Astrocyte (in vitro differentiated cells and primary cell): ENCODE measurements at regions not wholly inside any gene's neighbourhood (a gene's known extent, or its start where the extent isn't known, plus 50 kb on each side); places are given as distances from the start of the nearest gene placed in this dataset.

Source experiments
- DNase-seq: peaks from one replicate; pipeline ENCODE4 v3.0.0-alpha.2; 2010; ENCODE audit warnings: low read depth
- FAIRE-seq: peaks from 2 replicates; lab custom pipeline; 2011; peaks lifted over from hg19 to GRCh38; lab: Jason Lieb, UNC
- H2AFZ ChIP-seq: 2 replicates; pipeline ENCODE4 v1.6.0; 2012; ENCODE audit warnings: low read depth, low read length, inconsistent platforms
- H3K27ac ChIP-seq: 2 replicates; pipeline ENCODE4 v1.5.1; 2011; ENCODE audit warnings: low read depth, low read length, inconsistent platforms
- H3K27me3 ChIP-seq: 2 replicates; pipeline ENCODE4 v1.6.0; 2011; ENCODE audit warnings: low read length, inconsistent platforms; ENCODE audit not compliant: insufficient read depth
- H3K36me3 ChIP-seq: 2 replicates; pipeline ENCODE4 v1.5.1; 2011; ENCODE audit warnings: low read length, inconsistent platforms; ENCODE audit not compliant: insufficient read depth
- H3K4me1 ChIP-seq: 2 replicates; pipeline ENCODE4 v1.5.1; 2011; ENCODE audit warnings: low read length, inconsistent platforms; ENCODE audit not compliant: insufficient read depth
- H3K4me2 ChIP-seq: 2 replicates; pipeline ENCODE4 v1.6.0; 2012; ENCODE audit warnings: low read length, inconsistent platforms
- H3K4me3 ChIP-seq: 2 replicates; pipeline ENCODE4 v1.5.1; 2011; ENCODE audit warnings: low read depth, mild to moderate bottlenecking, low read length, inconsistent platforms; ENCODE audit not compliant: insufficient read depth
- H3K79me2 ChIP-seq: 2 replicates; pipeline ENCODE4 v1.6.0; 2012; ENCODE audit warnings: mild to moderate bottlenecking, low read length, inconsistent platforms; ENCODE audit not compliant: insufficient read depth
- H3K9ac ChIP-seq: 2 replicates; pipeline ENCODE4 v1.6.0; 2012; ENCODE audit warnings: mild to moderate bottlenecking, low read length, inconsistent platforms
- H3K9me3 ChIP-seq: 2 replicates; pipeline ENCODE4 v1.5.1; 2012; ENCODE audit warnings: low read depth, mild to moderate bottlenecking, low read length, inconsistent platforms; ENCODE audit not compliant: insufficient read depth
- H4K20me1 ChIP-seq: 2 replicates; pipeline ENCODE4 v1.6.0; 2012; ENCODE audit warnings: low read length, inconsistent platforms; ENCODE audit not compliant: insufficient read depth
- H3K27ac Mint-ChIP-seq: one replicate; pipeline ENCODE4 v1.8.0; 2021; ENCODE audit warnings: mild to moderate bottlenecking, mixed read lengths; ENCODE audit not compliant: unreplicated experiment
- H3K27me3 Mint-ChIP-seq: one replicate; pipeline ENCODE4 v1.8.0; 2021; ENCODE audit warnings: low read depth, mixed read lengths; ENCODE audit not compliant: unreplicated experiment
- H3K36me3 Mint-ChIP-seq: one replicate; pipeline ENCODE4 v1.8.0; 2021; ENCODE audit warnings: low read depth, mixed read lengths; ENCODE audit not compliant: unreplicated experiment
- H3K4me1 Mint-ChIP-seq: one replicate; pipeline ENCODE4 v1.8.0; 2021; ENCODE audit warnings: low read depth, mixed read lengths; ENCODE audit not compliant: unreplicated experiment
- H3K4me3 Mint-ChIP-seq: one replicate; pipeline ENCODE4 v1.8.0; 2021; ENCODE audit warnings: mild to moderate bottlenecking, moderate library complexity, mixed read lengths; ENCODE audit not compliant: unreplicated experiment
- H3K9me3 Mint-ChIP-seq: one replicate; pipeline ENCODE4 v1.8.0; 2021; ENCODE audit warnings: mild to moderate bottlenecking, mixed read lengths; ENCODE audit not compliant: unreplicated experiment
- EZH2 ChIP-seq: IDR thresholded peaks from 2 replicates; pipeline ENCODE4 v1.6.1; 2012; ENCODE audit warnings: mild to moderate bottlenecking, low read length, inconsistent platforms; ENCODE audit not compliant: insufficient read depth
- TF ChIP-seq, protein P1 (sequence below): IDR thresholded peaks from 2 replicates; pipeline ENCODE4 v1.5.1; 2011; ENCODE audit warnings: low read depth, mild to moderate bottlenecking, inconsistent platforms, low read length, moderate library complexity; ENCODE audit not compliant: insufficient read depth

DNA sequence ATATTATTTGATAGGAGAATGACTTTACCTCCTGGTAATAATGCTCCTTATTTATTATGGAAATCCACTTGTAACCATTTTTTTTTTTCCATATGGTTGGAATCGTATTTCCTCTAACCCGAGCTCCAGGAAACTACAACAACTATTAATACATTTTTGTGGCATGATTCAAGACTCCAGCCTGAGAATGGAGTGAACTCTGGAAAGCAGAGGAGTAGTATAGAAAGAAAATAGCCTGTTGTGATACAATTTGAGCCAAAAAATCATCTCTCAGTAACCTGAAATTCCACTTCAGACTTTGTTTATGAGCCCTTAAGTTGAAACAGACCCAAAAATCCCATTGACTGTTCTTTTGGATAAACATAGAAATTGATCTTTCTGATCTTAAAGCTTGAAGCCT is 921.1 kb downstream of the SOCS6 start:
- TF ChIP-seq, protein P1, sequence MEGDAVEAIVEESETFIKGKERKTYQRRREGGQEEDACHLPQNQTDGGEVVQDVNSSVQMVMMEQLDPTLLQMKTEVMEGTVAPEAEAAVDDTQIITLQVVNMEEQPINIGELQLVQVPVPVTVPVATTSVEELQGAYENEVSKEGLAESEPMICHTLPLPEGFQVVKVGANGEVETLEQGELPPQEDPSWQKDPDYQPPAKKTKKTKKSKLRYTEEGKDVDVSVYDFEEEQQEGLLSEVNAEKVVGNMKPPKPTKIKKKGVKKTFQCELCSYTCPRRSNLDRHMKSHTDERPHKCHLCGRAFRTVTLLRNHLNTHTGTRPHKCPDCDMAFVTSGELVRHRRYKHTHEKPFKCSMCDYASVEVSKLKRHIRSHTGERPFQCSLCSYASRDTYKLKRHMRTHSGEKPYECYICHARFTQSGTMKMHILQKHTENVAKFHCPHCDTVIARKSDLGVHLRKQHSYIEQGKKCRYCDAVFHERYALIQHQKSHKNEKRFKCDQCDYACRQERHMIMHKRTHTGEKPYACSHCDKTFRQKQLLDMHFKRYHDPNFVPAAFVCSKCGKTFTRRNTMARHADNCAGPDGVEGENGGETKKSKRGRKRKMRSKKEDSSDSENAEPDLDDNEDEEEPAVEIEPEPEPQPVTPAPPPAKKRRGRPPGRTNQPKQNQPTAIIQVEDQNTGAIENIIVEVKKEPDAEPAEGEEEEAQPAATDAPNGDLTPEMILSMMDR: no peak
- no peak for TF ChIP-seq EZH2
- Histone ChIP-seq H3K4me3 (no peak overlapping the region), H3K4me2 (no peak overlapping the region), H3K36me3 (no peaks in the 10 kb centered on the region), H3K27me3 (no peaks in the 10 kb centered on the region), H4K20me1 (no peaks in the 10 kb centered on the region), H3K79me2 (no peaks in the 10 kb centered on the region), H3K27ac (no peak overlapping the region), H2AFZ (no peak overlapping the region), H3K9me3 (no peaks in the 10 kb centered on the region), H3K4me1 (no peaks in the 10 kb centered on the region), H3K9ac (no peak overlapping the region)
- Mint-ChIP-seq H3K36me3 (peaks cover 2% of the 10 kb centered on the region), H3K27me3 (no peaks in the 10 kb centered on the region), H3K4me3 (no peak overlapping the region), H3K4me1 (no peaks in the 10 kb centered on the region), H3K27ac (no peak overlapping the region), H3K9me3 (peaks cover 6% of the 10 kb centered on the region)
- FAIRE-seq (no peak), DNase-seq (peak; percentile 1)

DNA sequence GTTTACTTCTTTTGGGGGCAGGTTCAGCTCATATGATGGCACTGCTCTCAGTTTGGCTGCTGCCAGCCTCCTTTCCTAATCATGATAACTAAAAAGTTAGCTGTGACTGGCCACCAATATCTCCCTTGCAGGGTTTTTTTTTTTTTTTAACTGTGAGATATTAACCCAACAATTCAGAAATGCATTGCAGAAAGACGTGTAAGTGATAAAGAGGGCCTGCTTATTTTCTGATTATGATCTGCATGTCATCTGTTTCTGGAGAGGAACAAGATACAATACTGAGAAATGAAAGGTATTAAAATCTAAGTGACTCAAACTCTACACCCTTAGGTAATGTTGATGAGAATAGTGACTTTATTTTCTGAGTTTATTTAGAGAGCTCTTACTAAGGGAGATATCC is 905.6 kb downstream of the SOCS6 start:
- Mint-ChIP-seq H3K4me1 (no peaks in the 10 kb centered on the region), H3K9me3 (peaks cover 5% of the 10 kb centered on the region), H3K27me3 (no peaks in the 10 kb centered on the region), H3K4me3 (no peak overlapping the region), H3K36me3 (no peaks in the 10 kb centered on the region), H3K27ac (no peak overlapping the region)
- Histone ChIP-seq H3K9ac (no peak overlapping the region), H4K20me1 (no peaks in the 10 kb centered on the region), H3K4me1 (no peaks in the 10 kb centered on the region), H2AFZ (no peak overlapping the region), H3K4me3 (no peak overlapping the region), H3K27me3 (no peaks in the 10 kb centered on the region), H3K36me3 (no peaks in the 10 kb centered on the region), H3K27ac (no peak overlapping the region), H3K9me3 (no peaks in the 10 kb centered on the region), H3K4me2 (no peak overlapping the region), H3K79me2 (no peaks in the 10 kb centered on the region)
- DNase-seq (no peak), FAIRE-seq (no peak)
- TF ChIP-seq EZH2: no peak
- TF ChIP-seq, protein P1: no peak

DNA sequence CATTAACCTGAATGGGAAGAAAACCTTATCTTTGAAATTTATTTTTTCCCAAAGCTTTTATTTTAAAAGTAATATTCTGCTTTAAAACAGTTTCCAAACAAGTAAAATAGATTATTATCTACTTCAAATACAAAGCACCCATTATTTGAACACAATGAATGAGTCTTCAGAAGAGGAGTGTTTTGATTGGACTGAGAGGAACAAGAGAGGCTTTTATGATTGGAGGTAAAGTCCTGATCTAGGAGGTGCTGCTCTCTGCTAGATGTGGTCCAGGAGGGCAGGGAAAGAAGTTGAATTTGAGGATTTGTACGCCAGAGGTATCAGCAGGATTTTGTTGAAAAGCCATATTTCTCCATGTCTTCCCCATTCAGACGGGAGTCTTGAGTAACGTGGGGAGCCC is 900.7 kb downstream of the SOCS6 start:
- Histone ChIP-seq H2AFZ (no peak overlapping the region), H3K4me1 (no peaks in the 10 kb centered on the region), H3K9me3 (no peaks in the 10 kb centered on the region), H3K9ac (no peak overlapping the region), H3K36me3 (no peaks in the 10 kb centered on the region), H3K4me2 (no peak overlapping the region), H3K4me3 (no peak overlapping the region), H4K20me1 (no peaks in the 10 kb centered on the region), H3K79me2 (no peaks in the 10 kb centered on the region), H3K27ac (no peak overlapping the region), H3K27me3 (no peaks in the 10 kb centered on the region)
- DNase-seq (no peak), FAIRE-seq (no peak)
- peaks cover 5% of the 10 kb centered on the region for H3K9me3 Mint-ChIP-seq
- TF ChIP-seq, protein P1: no peak
- no peak for TF ChIP-seq EZH2
- H3K4me1 Mint-ChIP-seq: no peaks in the 10 kb centered on the region
- no peaks in the 10 kb centered on the region for H3K36me3 Mint-ChIP-seq
- H3K4me3 Mint-ChIP-seq: no peak overlapping the region
- no peaks in the 10 kb centered on the region for H3K27me3 Mint-ChIP-seq
- no peak overlapping the region for H3K27ac Mint-ChIP-seq
